NCI-H446 (cell line): ENCODE measurements at regions not wholly inside any gene's neighbourhood (a gene's known extent, or its start where the extent isn't known, plus 50 kb on each side); places are given as distances from the start of the nearest gene placed in this dataset.
"Not testable (repeated sequence)": the region's sequence is repeated elsewhere in the genome, so short reads cannot be mapped to it uniquely, and the experiment has no call there.

Experiments
- DNase-seq, 2 experiments: peaks; one replicate each; lab custom pipeline; 2025; lab: John Stamatoyannopoulos, UW

- DNase-seq: no peak
These were observed 231.2 kb downstream of the VRK1 start for GRCh38 chr14:97028382-97028781.

DNA sequence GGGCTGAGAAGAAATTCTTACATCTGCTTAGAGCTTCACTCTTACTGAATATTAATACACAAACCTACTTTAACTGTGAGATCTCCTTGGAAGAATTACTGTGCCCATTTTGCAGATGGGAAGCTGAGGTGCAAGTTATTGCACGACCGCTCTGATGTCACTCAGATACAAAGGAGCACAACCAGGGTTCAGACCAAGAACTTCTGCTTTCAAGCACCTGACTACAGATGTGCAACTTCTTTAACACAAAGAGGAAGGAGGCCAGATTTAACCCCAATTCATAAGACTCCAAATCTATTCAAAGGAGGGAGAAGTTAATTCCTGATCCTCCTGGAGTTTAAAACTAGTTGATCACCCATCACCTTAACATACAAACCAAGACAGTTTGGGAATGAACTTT lies 232.6 kb downstream of the VRK1 start:
- no peak for DNase-seq

GRCh38 chr14:97031530-97031929 lies 234.3 kb downstream of the VRK1 start:
- DNase-seq: no peak

DNA sequence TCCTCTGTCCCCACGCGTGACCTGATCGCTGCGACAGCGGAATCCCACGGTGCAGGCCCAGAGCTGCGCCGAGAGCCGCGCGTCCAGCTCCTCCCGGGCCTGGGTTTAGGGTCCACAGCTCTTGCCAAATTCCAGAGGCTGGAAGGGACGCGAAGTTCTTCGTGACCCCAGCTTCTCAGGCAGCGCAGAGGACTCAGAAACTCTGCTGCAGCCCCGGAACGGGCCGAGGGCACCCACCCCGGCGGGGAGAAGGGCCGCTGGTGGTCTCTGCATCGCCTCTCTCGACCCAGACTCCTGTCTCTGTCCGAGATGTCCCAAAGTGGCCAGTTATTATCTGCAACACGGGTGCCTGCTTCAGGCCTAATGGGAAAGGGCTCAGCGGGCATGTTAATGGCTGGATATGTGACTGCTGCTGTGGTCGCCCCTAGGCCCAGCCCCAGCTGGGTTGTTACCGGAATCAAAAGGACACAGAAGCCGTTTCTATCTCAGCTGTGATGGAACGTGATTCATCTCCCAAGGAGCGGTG lies 236.4 kb downstream of the VRK1 start:
- DNase-seq: no peak

GRCh38 chr14:97036086-97036852 lies 239.1 kb downstream of the VRK1 start:
- no peak for DNase-seq

GRCh38 chr14:97039717-97040363 lies 242.7 kb downstream of the VRK1 start:
- DNase-seq: no peak

DNA sequence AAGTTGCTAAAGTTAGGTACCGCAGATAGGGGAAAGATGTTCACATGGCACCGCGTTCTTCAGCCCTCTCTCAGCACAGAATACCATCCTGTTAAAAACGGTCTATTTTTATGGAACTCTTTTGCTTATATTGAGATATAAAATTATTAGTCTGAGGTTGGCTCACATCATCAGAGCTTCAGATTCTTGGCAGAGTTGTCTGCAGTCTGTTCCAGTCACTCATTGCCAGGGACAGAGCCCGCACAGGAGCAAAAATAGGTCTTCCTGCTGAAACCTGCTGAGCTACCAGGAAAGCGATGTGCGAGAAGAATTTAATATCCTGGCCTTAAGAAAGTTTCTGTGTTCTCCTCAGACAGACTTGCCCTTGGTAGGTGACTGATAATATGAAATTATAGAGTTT lies 249.8 kb downstream of the VRK1 start:
- DNase-seq: peak in 1 of 2 experiments; percentile 53

DNA sequence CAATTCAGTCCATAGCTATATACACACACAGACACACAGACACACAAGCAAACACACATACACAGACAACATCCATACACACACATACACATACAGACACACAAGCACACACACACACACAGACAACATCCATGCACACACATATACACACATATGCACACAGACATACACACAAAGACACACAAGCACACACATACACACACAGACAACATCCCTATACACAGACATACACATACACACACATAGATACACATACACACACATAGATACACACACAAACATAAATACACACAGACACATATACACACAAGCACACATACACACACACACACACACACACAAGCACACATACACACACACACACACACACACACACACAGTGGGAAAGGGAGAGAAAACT lies 254.8 kb downstream of the VRK1 start:
- no peak for DNase-seq

DNA sequence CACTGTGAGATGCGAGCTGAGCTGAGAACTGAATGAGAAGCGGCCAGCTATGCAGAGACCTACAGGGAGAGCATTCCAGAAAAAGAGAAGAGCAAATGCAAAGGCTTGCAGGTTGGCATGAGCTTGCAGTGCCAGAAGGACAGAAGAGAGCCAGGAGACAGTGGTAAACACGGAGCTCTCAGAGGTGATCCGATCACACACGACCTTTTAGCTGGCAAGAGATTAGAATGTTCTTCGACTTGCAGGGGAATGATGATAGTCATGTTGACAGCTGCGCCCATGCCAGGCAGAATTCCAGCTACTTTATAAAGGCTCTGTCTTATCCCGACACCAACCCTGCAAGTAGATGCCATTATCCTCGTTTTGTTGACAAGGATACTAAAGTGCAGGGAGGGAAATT lies 256.8 kb downstream of the VRK1 start:
- DNase-seq: peak in 1 of 2 experiments; percentile 19

GRCh38 chr14:97055355-97055754 lies 258.2 kb downstream of the VRK1 start:
- DNase-seq: no peak

DNA sequence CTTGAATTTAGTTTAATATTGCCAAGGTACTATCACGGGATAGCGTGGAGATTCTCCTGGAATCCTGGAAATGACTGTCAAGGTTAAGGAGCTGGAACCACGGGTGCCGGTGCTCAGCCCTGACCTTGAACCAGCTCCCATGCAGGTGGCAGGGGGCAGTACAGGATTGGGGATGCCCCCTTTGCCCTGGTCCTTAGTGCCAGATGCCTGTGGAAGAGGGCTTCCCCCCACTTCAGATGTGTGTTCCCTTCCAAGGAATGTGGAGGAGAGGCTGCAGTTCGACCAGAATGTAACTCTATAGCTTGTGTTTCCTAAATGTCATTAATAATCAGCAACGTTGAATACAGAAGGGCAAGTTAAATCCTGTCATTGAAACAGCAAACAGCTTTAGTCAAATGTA lies 258.9 kb downstream of the VRK1 start:
- DNase-seq: no peak

DNA sequence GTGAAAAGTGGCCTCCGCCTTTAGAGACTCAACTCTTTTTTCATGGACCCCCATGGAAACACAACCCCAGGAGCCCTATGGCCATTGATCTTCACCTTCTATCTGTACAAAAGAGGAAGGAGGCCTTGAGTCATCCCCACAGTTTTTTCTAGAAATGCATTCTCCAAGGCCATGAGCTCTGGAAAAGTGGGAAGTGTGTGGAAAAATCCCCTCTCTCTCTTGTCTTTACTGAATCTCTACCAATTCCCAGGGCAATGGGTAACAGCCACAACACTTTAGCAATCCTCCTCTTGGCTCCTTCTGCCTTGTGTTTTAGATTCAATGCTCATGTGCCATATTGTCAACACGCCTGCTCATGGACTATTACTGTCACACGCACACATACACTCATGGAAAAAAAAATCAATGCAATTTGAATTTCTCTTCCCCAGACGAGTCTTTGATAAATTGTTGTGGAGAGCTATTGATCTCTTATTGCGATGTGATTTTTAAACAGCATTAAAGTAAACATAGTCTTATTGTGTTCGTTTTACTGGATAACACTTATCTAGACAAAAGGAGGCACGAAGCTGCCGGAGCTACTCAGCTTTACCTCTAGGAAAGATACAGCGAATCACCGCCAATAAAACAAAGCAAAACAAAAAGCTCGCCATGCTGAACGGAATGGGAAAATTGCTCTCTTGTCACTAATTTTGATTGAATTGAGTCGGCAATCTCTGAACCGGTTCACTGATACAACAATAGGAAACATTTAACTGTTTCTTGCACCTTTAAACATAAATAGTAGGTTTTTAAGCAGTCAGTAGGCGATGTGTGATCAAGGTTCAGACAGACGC lies 260.3 kb downstream of the VRK1 start:
- DNase-seq: no peak

- DNase-seq: no peak
These were observed 260.9 kb downstream of the VRK1 start for GRCh38 chr14:97058074-97058467.

- DNase-seq: no peak
These were observed 261.4 kb downstream of the VRK1 start for GRCh38 chr14:97058589-97058988.

DNA sequence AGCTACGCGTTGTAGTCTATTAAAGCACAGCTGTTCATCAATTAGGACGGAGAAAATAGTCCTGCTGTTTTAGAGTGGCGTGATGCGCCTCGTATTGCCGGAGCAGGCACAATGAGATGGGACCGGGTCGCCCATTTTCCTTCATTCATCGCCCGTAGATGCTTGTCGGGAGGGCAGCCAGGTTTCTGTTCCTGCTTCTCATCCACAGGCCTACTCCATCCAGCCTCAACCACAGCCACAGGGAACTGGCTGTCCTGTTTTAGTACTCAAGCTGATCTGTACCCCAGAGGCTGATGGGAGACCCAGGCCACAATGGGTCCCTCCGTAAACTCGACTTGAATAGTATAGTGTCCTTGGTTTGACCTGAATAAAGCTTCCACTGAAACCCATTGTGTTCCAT lies 264.0 kb downstream of the VRK1 start:
- no peak for DNase-seq

GRCh38 chr14:97061714-97062113 lies 264.5 kb downstream of the VRK1 start:
- DNase-seq: no peak

- no peak for DNase-seq
These were observed 268.3 kb downstream of the VRK1 start for GRCh38 chr14:97065305-97066067.

GRCh38 chr14:97066068-97066899 lies 269.1 kb downstream of the VRK1 start:
- no peak for DNase-seq

GRCh38 chr14:97068293-97068692 lies 271.1 kb downstream of the VRK1 start:
- not testable (repeated sequence) for DNase-seq

- DNase-seq: no peak
These were observed 273.1 kb downstream of the VRK1 start for GRCh38 chr14:97070259-97070658.

- no peak for DNase-seq
These were observed 274.0 kb downstream of the VRK1 start for GRCh38 chr14:97071177-97071576.
